ENCODE measurements at regions not wholly inside any gene's neighbourhood (a gene's known extent, or its start where the extent isn't known, plus 50 kb on each side); places are given as distances from the start of the nearest gene placed in this dataset.

- TF ChIP-seq MAX (IDR thresholded peaks at IDR 0.05) (peak; percentile 20; the same call in 1 of the 2 replicates), EZH2 (IDR thresholded peaks at IDR 0.05) (no peak)
These were observed 770.5 kb downstream of the MED13L start (continued) for GRCh38 chr12:115506822-115507559.

- intact Hi-C loops (cut with micrococcal nuclease), result no loop called here
- ChIA-PET CTCF (interaction anchor here (0.6 kb wide), 1 partner anchor 836 kb away, joined by 3 read pairs; no protein-coding TSS in a partner anchor), RAD21 (ENCODE audit: low non-redundant PET in 1 of 2, low total read pairs in 2 of 2, uncharacterized antibody in 2 of 2, unreplicated experiment in 2 of 2) (no interaction called here), POLR2A (no interaction called here)
- no peaks in the 10 kb centered on the region; the same call in 1 of the 2 replicates for H3K27me3 ChIP-seq (ENCODE audit: insufficient read depth, low read length)
- no TSS peak for BruUV-seq (replicated peaks)
- no peaks in the 10 kb centered on the region for H3K9me3 ChIP-seq (ENCODE audit: control insufficient read depth in 1 of 2, insufficient read depth in 1 of 2, low read depth in 1 of 2, low read length in 2 of 2)
- no peak overlapping the region for H3K27ac ChIP-seq (ENCODE audit: low read depth, low read length)
- no peak overlapping the region for H3K4me3 ChIP-seq (replicated peaks in 1 of 2; ENCODE audit: low read depth in 1 of 2, low read length in 2 of 2)
- H3K4me1 ChIP-seq (ENCODE audit: control insufficient read depth in 1 of 2, insufficient read depth in 2 of 2, low read length in 2 of 2), result peaks cover 11 to 19% of the 10 kb centered on the region in 2 experiments; a peak in 3 of 4 replicates
- ATAC-seq (no peak), DNase-seq (ENCODE audit: low read depth, low spot score) (no peak)
- no peak overlapping the region for H3K9ac ChIP-seq (ENCODE audit: low read length)
- H3K79me2 ChIP-seq (ENCODE audit: insufficient read depth, low read length), result no peaks in the 10 kb centered on the region
- H3K9me2 ChIP-seq (ENCODE audit: insufficient read depth), result no peaks in the 10 kb centered on the region
- no peak overlapping the region for H2AFZ ChIP-seq (ENCODE audit: low read depth, low read length, poor library complexity, severe bottlenecking)
- no peaks in the 10 kb centered on the region for H4K20me1 ChIP-seq (ENCODE audit: insufficient read depth)
- H3K4me2 ChIP-seq (ENCODE audit: low read length), result no peak overlapping the region
- no peaks in the 10 kb centered on the region for H3K36me3 ChIP-seq (ENCODE audit: control insufficient read depth in 1 of 2, insufficient read depth in 2 of 2, low read length in 2 of 2)
- no peak for TF ChIP-seq POLR2AphosphoS5 (IDR thresholded peaks at IDR 0.05; ENCODE audit: low read depth, low read length)
- TF ChIP-seq EZH2phosphoT487 (IDR thresholded peaks at IDR 0.05; ENCODE audit: borderline replicate concordance), result no peak
- TF ChIP-seq POLR2A (IDR thresholded peaks at IDR 0.05; ENCODE audit: borderline replicate concordance, extremely low read depth, insufficient read depth, insufficient read length), result no peak
- TF ChIP-seq YY1 (IDR thresholded peaks at IDR 0.05; ENCODE audit: extremely low read depth, insufficient replicate concordance, low read depth, low read length), result no peak
- no peak for TF ChIP-seq SP1 (IDR thresholded peaks at IDR 0.05; ENCODE audit: low read depth)
- TF ChIP-seq TCF7L2 (IDR thresholded peaks at IDR 0.05; ENCODE audit: borderline replicate concordance, extremely low read depth, insufficient read depth, insufficient read length), result no peak
- TF ChIP-seq CBX3 (IDR thresholded peaks at IDR 0.05; ENCODE audit: low read depth), result no peak
- no peak for TF ChIP-seq EGR1 (IDR thresholded peaks at IDR 0.05; ENCODE audit: low read depth)
- TF ChIP-seq ZBTB33 (IDR thresholded peaks at IDR 0.05; ENCODE audit: extremely low read depth, insufficient replicate concordance, low read length), result no peak
- TF ChIP-seq ELF1 (IDR thresholded peaks at IDR 0.05; ENCODE audit: borderline replicate concordance, low read depth), result no peak
- no peak for TF ChIP-seq REST (IDR thresholded peaks at IDR 0.05; ENCODE audit: low read depth)
- no peak for TF ChIP-seq SRF (IDR thresholded peaks at IDR 0.05; ENCODE audit: low read depth)
- TF ChIP-seq, protein P1, sequence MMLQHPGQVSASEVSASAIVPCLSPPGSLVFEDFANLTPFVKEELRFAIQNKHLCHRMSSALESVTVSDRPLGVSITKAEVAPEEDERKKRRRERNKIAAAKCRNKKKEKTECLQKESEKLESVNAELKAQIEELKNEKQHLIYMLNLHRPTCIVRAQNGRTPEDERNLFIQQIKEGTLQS (IDR thresholded peaks at IDR 0.05), result no peak
- TF ChIP-seq ZFX (IDR thresholded peaks at IDR 0.05), result no peak
- TF ChIP-seq ZNF274 (IDR thresholded peaks at IDR 0.05; ENCODE audit: low read depth, low read length), result no peak
- TF ChIP-seq EZH2 (IDR thresholded peaks at IDR 0.05), result no peak
These were observed 772.9 kb downstream of the MED13L start for GRCh38 chr12:115504306-115505290.

All from HCT116 (cell line).